Astrocyte of the hippocampus (primary cell): ENCODE measurements at regions not wholly inside any gene's neighbourhood (a gene's known extent, or its start where the extent isn't known, plus 50 kb on each side); places are given as distances from the start of the nearest gene placed in this dataset.
"Not testable (repeated sequence)": the region's sequence is repeated elsewhere in the genome, so short reads cannot be mapped to it uniquely, and the experiment has no call there.

ENCODE experiments used
- DNase-seq: peaks from one replicate; pipeline ENCODE4 v3.0.0; 2011; ENCODE audit warnings: low read depth, low spot score

GRCh38 chr6:6970851-6971250 lies 136.9 kb upstream of the RREB1 start:
- no peak for DNase-seq

- no peak for DNase-seq
Measured at GRCh38 chr6:6971369-6971768, 136.4 kb upstream of the RREB1 start.

DNA sequence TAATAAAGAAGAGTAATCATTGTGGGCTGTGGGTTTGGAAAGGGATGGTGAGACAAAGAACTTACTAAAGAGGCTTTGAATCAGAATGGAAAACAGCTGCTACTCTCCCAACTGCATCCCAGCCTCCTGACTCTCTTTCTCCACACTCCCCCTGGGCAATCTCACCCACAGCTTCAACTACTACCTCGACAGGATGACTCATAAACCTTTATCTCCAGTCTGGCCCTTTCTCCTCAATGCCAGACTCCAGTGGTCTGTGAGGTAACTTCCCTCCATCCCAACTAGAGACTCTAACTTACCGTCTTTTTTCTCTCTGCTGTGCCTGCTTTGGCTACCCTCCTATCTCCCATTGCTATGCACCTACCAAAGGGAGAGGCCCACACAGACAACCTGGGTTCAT lies 135.3 kb upstream of the RREB1 start:
- peak; percentile 67 for DNase-seq

GRCh38 chr6:6973721-6974120 lies 134.0 kb upstream of the RREB1 start:
- DNase-seq = no peak

DNA sequence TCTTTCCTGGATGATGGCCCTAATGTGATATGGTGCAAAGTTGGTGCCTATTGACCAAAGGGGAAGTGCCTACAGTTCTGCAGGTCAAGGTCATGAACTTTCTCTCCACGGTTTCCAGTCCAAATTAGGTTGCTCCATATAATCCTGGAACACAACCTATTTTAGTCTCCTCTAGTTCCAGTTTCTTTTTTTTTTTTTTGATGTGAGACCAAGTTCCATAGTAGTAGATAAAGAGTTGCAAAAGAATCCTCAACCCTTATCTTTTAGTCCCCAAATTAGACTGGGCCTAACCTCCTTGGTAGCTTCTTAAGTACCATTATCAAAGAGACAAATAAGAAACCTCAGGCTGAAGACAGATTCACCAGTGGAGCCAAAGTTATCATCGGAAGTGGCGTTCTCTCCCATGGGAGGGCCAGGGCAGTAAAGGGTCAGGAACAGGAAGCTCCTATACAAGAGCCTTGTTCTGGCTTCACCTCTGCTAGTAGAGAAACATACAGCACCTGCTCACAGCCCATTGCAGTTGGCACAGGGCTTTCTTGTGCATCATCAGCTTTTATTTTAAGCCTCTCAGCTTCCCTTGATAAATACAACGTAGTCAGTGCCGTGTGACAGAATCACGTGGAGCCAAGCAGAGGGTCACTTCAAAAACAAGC lies 132.2 kb upstream of the RREB1 start:
- DNase-seq = no peak

DNA sequence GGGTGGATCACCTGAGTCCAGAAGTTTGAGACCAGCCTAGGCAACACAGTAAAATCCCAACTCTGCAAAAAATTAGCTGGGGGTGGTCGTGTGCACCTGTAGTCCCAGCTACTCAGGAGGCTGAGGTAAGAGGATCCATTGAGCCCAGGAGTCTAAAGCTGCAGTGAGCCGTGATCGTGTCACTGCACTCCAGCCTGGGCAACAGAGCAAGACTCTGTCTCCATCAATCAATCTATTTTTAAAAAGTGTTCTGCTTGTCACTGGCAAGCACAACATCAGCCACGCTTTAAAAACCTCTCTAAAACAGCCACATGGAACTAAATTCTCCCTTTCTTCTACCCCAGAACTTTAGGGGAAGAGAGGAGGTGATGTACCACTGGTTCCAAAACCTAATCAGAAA lies 131.6 kb upstream of the RREB1 start:
- no peak for DNase-seq

DNA sequence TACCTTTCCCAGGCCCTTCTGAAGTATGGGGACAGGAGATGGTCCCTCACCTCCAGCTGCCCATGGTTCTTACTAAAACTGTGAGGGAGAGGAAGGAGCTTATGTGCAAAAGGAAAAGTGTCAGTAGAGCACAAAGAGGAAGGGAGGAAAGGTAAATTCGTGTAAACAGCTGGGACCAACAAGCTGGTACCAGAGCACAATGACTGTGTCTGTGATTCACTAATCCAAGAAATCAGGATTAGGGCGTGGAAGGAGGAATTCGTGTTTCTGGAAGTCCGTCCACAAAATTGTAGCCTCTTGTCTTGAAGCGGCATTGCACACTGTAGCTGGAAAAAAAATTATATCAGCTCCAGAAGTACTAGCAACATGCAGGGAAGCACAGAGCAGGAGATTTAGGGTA lies 129.0 kb upstream of the RREB1 start:
- DNase-seq = no peak

DNA sequence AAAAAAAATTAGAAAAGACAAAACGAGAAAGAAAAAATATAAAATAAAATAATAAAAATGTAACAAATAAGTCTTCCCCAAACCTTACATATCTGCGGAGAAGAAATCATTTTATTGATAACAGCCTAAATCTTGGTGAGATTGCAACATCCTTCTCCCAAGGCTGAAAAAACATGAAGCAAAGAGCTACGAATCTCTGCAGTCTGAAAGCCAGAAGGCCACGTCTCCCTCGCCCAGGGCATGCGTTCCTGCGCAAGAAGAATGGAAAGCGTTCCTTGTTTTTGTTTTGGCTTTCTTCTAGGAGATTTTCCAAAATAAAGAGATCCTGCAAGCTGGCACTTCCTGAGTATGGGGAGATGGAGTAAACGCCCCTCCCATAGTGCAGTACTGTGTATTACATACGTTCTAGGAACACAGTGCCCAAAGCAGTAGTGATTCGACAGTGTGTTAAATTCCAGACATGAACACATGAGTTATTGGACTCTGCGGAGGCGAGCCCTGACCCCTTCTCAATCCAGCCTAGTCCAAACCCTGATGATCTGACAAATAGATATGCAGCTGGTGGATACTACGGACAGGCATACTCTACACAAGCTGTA lies 126.7 kb upstream of the RREB1 start:
- DNase-seq = no peak

DNA sequence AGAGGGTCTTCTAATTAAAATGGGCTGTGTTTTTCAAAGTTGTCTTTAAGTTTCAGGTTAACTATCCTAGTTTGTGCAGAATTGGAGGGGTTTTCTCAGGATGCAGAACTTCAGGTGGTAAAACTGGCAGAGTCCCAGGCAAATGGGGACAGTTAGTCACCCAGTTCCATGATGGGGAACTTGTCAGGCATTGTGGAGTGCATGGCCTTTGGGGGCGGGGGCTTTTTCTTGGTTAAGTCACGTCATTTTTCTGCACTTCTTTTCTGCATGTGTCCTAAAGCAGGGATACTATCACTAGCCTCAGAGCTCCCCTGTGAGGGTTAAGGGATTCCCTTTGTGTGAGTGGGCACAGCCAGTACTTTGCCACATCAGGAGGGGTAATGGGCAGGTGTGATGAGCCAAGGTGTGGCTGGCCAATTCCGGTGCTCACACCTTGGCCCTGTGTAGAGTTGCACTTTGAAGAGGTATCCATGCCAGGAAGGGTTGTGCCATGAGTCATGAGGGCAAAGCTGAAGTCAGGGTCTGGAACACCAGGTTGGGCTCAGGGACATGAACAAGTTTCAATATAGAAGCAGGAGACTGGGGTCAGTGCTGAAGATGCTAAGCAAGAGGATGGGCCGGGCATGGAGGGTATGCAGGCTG lies 126.0 kb upstream of the RREB1 start:
- no peak for DNase-seq

DNA sequence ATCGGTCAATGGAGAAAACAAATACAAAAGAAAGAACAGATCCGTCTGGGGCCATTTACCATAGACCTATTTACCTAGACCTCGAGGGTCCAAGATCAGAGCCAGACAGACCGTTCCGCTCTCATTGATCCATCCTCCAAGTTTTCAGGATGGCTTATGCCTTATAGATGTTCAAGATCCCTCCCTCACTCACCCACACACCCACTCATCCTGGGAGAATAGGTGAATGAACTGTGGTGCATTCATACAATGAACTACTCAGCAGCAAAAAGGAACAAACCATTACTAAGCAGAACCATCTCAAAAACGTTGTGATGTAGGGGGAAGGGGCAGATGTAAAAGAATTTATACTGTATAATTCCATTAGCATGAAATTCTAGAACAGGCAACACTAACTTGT lies 125.1 kb upstream of the RREB1 start:
- no peak for DNase-seq

DNA sequence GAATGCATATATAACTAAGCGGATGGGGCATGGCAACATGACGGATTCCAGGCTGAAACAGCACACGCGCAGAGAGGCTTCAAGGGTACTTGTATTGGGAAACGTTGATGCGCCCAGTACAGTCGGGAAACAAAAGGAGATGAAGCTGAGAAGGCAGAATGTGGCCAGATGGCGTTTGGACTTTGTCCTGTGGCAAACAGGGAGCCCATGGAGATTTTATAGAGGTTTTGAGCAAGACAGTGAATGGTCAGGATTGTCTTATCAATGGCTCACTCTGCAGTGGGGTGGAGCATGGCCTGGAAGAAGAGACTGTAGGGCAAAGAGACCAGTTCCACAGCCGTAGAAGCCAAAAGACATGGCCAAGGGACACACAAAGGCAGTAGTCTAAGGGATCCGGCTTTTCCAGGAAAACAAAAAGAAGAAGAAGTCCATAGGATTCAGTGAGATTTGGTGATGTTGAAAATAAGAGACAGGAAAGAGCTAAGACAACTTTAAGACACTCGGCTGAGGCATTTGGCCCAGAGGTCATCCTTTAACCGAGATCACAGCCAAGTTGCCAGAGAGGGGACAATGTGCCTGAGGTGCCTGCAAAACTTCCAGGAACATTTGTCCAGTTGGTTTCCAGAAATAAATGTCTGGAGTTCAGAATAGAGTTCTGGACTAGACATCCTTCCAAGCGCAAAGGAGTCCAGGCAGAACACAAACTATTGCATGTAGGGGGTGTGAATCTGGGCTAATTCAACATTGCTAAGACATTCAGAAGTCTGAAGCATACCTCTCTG lies 123.0 kb upstream of the RREB1 start:
- no peak for DNase-seq

- DNase-seq = no peak
Measured at GRCh38 chr6:6986344-6986743, 121.4 kb upstream of the RREB1 start.

DNA sequence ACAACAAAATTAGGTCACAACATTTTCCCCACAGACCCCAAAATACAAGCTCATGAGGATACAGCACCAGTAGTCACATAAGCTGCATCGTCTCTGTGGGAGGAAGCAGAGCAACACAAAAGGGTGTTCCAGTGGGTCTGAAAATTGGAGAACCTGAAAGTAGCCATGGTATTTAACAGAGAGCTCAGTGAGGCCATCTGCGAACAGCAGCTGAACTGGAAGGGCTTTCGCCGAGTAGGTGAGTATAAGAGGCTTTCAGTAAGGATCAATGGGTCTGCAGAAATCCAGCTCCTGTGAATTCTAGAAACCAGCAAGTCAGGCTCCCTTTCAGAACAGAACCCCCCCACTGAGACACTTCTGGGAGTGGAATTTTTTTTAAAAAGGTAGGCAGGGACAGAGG lies 120.0 kb upstream of the RREB1 start:
- DNase-seq = no peak

GRCh38 chr6:6990059-6990458 lies 117.7 kb upstream of the RREB1 start:
- not testable (repeated sequence) for DNase-seq

GRCh38 chr6:6993503-6994237 lies 114.1 kb upstream of the RREB1 start:
- DNase-seq = no peak

GRCh38 chr6:6994796-6995195 lies 113.0 kb upstream of the RREB1 start:
- DNase-seq = no peak

DNA sequence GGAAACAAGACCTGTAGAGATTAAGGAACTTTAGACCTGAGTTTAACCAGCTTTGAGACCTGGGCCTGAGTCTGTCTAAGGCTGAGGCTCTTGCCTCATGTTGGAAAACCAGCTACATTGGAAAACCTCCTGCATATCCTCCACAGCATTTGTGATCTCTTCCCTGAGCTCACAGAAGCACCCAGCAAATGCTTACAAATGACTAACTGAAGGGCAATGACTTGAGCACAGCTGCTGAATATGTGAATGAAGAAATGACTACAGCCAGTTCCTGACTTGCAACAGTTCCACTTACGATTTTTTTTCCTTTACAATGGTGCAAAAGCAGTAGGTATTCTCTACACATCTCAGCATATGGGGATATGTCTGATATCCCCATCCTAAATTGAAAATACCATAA lies 112.4 kb upstream of the RREB1 start:
- no peak for DNase-seq

- no peak for DNase-seq
Measured at GRCh38 chr6:6996124-6996523, 111.6 kb upstream of the RREB1 start.

DNA sequence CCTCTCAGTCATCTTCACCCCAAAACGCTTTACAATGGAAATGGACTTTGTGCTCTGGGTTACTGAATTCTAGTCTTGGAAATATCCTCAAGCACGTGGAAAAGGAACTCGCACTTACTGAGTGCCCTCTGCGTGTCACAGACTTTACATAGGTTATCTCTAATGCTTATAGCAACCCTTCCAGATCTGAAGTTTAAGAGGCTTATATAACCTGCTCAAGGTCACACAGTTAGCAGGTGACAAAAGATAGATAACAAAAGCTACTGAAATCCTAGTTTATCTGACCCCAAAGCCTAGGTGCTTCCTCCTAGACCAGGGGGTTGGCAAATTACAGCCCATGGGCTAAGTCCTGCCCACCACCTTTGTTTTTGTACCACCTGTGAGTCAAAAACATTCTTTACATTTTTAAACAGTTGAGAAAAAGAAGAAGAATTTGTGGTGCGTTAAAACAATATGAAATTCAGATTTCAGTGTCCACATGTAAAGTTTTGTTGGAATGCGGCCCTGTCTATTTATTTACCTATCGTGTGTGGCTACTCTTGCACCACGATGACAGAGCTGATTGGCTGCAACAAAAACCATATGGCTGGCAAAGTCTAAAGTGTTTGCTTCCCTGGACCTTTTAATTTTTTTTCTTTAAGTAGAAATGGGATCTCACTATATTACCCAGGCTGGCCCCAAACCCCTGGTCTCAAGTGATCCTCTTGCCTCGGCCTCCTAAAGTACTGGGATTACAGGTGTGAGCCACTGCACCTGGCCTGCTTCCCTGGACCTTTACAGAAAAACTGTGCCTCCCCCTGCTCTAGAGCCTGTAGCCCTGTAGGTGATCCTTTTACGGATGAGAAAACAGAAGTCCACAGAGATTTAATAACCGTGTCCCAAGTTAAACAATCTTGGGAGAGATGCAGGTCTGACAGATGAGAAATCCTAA lies 110.2 kb upstream of the RREB1 start:
- no peak for DNase-seq

- DNase-seq = no peak
Measured at GRCh38 chr6:6998194-6998569, 109.6 kb upstream of the RREB1 start.
